K562 (cell line): ENCODE measurements at regions not wholly inside any gene's neighbourhood (a gene's known extent, or its start where the extent isn't known, plus 50 kb on each side); places are given as distances from the start of the nearest gene placed in this dataset.

ENCODE experiments used
- ATAC-seq: fragments of 200-7000 bp; cut with Tn5 transposase; 3 replicates; pipeline ENCODE4 v1.9.1; 2020; ENCODE audit warnings: moderate library complexity
- BruUV-seq: library from RNA; stranded (reverse); fragments of 400-500 nt; replicated peaks from 2 replicates; lab custom pipeline; 2021; lab: Mats Ljungman, UMichigan
- CTCF ChIA-PET: fragments of 300-600 bp; formaldehyde crosslinking; extraction: SDS; loops from one replicate; lab custom pipeline; 2021; ENCODE audit warnings: low intra/inter-chr PET ratio; lab: Yijun Ruan, JAX
- POLR2A ChIA-PET: fragments of 300-600, 350-650 bp; sonication (Branson Sonifier 250); formaldehyde crosslinking; extraction: SDS; loops from one replicate; lab custom pipeline; 2021; ENCODE audit warnings: antibody characterized with exemption, inconsistent platforms; lab: Yijun Ruan, JAX
- DNase-seq, 4 experiments: peaks; one replicate each; pipeline versions ENCODE4 v3.0.0 to v3.0.0-alpha.2; 2011 to 2018; ENCODE audit warnings: low spot score in 3 of 4, mixed read lengths in 3 of 4; ENCODE audit errors: extremely low read depth in 1 of 4
- FAIRE-seq: peaks from 2 replicates; lab custom pipeline; 2011; peaks lifted over from hg19 to GRCh38; lab: Jason Lieb, UNC
- H2AFZ ChIP-seq: 2 replicates; pipeline ENCODE4 v1.6.0; 2011; ENCODE audit warnings: low read depth, low read length, control low read depth, inconsistent platforms
- H3K27ac ChIP-seq: fragments of 200-600 bp; 3 replicates; pipeline ENCODE4 v1.8.0; 2011; ENCODE audit warnings: low read depth, mild to moderate bottlenecking, control low read depth, inconsistent platforms, low read length, moderate library complexity, mixed read lengths; ENCODE audit errors: extremely low read depth
- H3K27me3 ChIP-seq, 2 experiments: fragments of 300-600 bp in 1 of 2; 2 replicates in 1 of 2; 3 replicates in 1 of 2; pipeline versions ENCODE4 v1.6.0 to v1.8.0; 2011; ENCODE audit warnings: inconsistent platforms in 2 of 2, low read length in 2 of 2, mild to moderate bottlenecking in 1 of 2, mixed read lengths in 1 of 2, moderate library complexity in 1 of 2; ENCODE audit not compliant: control insufficient read depth in 2 of 2, insufficient read depth in 2 of 2
- H3K36me3 ChIP-seq: fragments of 300-600 bp; 3 replicates; pipeline ENCODE4 v1.8.0; 2011; ENCODE audit warnings: mild to moderate bottlenecking, low read length, inconsistent platforms; ENCODE audit not compliant: control insufficient read depth, insufficient read depth
- H3K4me1 ChIP-seq, 2 experiments: fragments of 200-600 bp in 1 of 2; replicated peaks in 1 of 2; 2 replicates in 1 of 2; 3 replicates in 1 of 2; pipeline versions ENCODE4 v1.5.1 to v1.8.0; 2011; ENCODE audit warnings: inconsistent platforms in 2 of 2, low read length in 2 of 2, mild to moderate bottlenecking in 1 of 2, mixed read lengths in 1 of 2, moderate library complexity in 1 of 2; ENCODE audit not compliant: control insufficient read depth in 2 of 2, insufficient read depth in 2 of 2
- H3K4me2 ChIP-seq: 2 replicates; pipeline ENCODE4 v1.6.1; 2011; ENCODE audit warnings: low read length, control low read depth, inconsistent platforms, mixed read lengths; ENCODE audit not compliant: insufficient read depth
- H3K4me3 ChIP-seq: fragments of 200-600 bp; sonication (generic), shearing (Covaris generic); 2 replicates; pipeline ENCODE4 v1.5.1; 2016; ENCODE audit warnings: control low read depth, inconsistent platforms
- H3K79me2 ChIP-seq: fragments of 200-600 bp; 3 replicates; pipeline ENCODE4 v1.8.0; 2011; ENCODE audit warnings: low read length, inconsistent platforms; ENCODE audit not compliant: control insufficient read depth, insufficient read depth
- H3K9ac ChIP-seq, 2 experiments: 2 replicates each; pipeline versions ENCODE4 v1.6.0 to v1.6.1; 2011; ENCODE audit warnings: low read depth in 2 of 2, low read length in 2 of 2, control low read depth in 1 of 2, inconsistent platforms in 1 of 2, mild to moderate bottlenecking in 1 of 2, mixed read lengths in 1 of 2; ENCODE audit not compliant: insufficient read depth in 1 of 2
- H3K9me1 ChIP-seq: one replicate; pipeline ENCODE4 v1.6.0; 2011; ENCODE audit warnings: inconsistent platforms, mild to moderate bottlenecking, low read length, moderate library complexity; ENCODE audit not compliant: control insufficient read depth, insufficient read depth
- H3K9me3 ChIP-seq: replicated peaks from 2 replicates; pipeline ENCODE4 v1.5.1; 2011; ENCODE audit warnings: low read depth, low read length, inconsistent platforms; ENCODE audit not compliant: control insufficient read depth, insufficient read depth
- H4K20me1 ChIP-seq: replicated peaks from 2 replicates; pipeline ENCODE4 v1.6.1; 2011; ENCODE audit warnings: low read length, inconsistent platforms, mixed read lengths; ENCODE audit not compliant: control insufficient read depth, insufficient read depth
- NFE2 ChIP-seq: IDR thresholded peaks from 2 replicates; pipeline ENCODE4 v1.6.1; 2014; ENCODE audit warnings: antibody characterized with exemption, low read depth
- UBTF ChIP-seq, 2 experiments: IDR thresholded peaks; 2 replicates each; pipeline ENCODE4 v1.6.1; 2012; ENCODE audit warnings: improper control_type of control experiment in 2 of 2, low read depth in 2 of 2, low read length in 2 of 2, borderline replicate concordance in 1 of 2
- ZNF253 ChIP-seq: fragments of 250-450 bp; sonication (Bioruptor Pico); conservative IDR thresholded peaks from 2 replicates; pipeline ENCODE4 v1.6.1; 2021; ENCODE audit warnings: mild to moderate bottlenecking
- ZNF518B ChIP-seq: fragments of 250-450 bp; sonication (Bioruptor Pico); IDR thresholded peaks from 2 replicates; pipeline ENCODE4 v1.5.0; 2021; ENCODE audit warnings: mild to moderate bottlenecking, moderate library complexity
- in situ Hi-C: fragments of 300-500 bp; cut with MboI; formaldehyde crosslinking; loops from 4 replicates; pipeline ENCODE4 v1.15.0; 2018; ENCODE audit warnings: inconsistent platforms, mixed read lengths
- intact Hi-C: fragments of 100-400 bp; cut with micrococcal nuclease; formaldehyde crosslinking; loops from 2 replicates; pipeline ENCODE4 v1.14.2; 2022
- TF ChIP-seq, protein P1 (sequence below): fragments of 200-600 bp; sonication (generic); IDR thresholded peaks from one replicate; pipeline ENCODE4 v1.6.1; 2012; ENCODE audit warnings: mild to moderate bottlenecking, low read depth, low read length, inconsistent platforms

- H3K9me3 ChIP-seq, result no peaks in the 10 kb centered on the region
- H3K9ac ChIP-seq, result no peak overlapping the region
- in situ Hi-C loops, result no loop called here
- no TSS peak for BruUV-seq
- intact Hi-C loops, result no loop called here
- POLR2A ChIA-PET, result no interaction called here
- H3K9me1 ChIP-seq, result no peaks in the 10 kb centered on the region
- H3K79me2 ChIP-seq, result no peaks in the 10 kb centered on the region
- no peak overlapping the region for H3K4me2 ChIP-seq
- no peak overlapping the region for H3K4me3 ChIP-seq
- H2AFZ ChIP-seq, result no peak overlapping the region; the same call in 1 of the 2 replicates
- no peaks in the 10 kb centered on the region for H3K4me1 ChIP-seq
- H3K27ac ChIP-seq, result no peak overlapping the region
- no peaks in the 10 kb centered on the region for H4K20me1 ChIP-seq
- H3K27me3 ChIP-seq, result peaks cover 0 to 2% of the 10 kb centered on the region in 2 experiments; a peak in 3 of 5 replicates
- no peaks in the 10 kb centered on the region for H3K36me3 ChIP-seq
- CTCF ChIA-PET, result no interaction called here
- DNase-seq (no peak), ATAC-seq (no peak), FAIRE-seq (no peak)
- TF ChIP-seq ZNF518B (CRISPR knock-in tag) (no peak), NFE2 (no peak), UBTF (IDR thresholded peaks at IDR 0.05; ENCODE audit: borderline replicate concordance in 1 of 2, low read depth in 2 of 2, low read length in 2 of 2) (no peak), ZNF253 (CRISPR knock-in tag) (no peak)
- TF ChIP-seq, protein P1, sequence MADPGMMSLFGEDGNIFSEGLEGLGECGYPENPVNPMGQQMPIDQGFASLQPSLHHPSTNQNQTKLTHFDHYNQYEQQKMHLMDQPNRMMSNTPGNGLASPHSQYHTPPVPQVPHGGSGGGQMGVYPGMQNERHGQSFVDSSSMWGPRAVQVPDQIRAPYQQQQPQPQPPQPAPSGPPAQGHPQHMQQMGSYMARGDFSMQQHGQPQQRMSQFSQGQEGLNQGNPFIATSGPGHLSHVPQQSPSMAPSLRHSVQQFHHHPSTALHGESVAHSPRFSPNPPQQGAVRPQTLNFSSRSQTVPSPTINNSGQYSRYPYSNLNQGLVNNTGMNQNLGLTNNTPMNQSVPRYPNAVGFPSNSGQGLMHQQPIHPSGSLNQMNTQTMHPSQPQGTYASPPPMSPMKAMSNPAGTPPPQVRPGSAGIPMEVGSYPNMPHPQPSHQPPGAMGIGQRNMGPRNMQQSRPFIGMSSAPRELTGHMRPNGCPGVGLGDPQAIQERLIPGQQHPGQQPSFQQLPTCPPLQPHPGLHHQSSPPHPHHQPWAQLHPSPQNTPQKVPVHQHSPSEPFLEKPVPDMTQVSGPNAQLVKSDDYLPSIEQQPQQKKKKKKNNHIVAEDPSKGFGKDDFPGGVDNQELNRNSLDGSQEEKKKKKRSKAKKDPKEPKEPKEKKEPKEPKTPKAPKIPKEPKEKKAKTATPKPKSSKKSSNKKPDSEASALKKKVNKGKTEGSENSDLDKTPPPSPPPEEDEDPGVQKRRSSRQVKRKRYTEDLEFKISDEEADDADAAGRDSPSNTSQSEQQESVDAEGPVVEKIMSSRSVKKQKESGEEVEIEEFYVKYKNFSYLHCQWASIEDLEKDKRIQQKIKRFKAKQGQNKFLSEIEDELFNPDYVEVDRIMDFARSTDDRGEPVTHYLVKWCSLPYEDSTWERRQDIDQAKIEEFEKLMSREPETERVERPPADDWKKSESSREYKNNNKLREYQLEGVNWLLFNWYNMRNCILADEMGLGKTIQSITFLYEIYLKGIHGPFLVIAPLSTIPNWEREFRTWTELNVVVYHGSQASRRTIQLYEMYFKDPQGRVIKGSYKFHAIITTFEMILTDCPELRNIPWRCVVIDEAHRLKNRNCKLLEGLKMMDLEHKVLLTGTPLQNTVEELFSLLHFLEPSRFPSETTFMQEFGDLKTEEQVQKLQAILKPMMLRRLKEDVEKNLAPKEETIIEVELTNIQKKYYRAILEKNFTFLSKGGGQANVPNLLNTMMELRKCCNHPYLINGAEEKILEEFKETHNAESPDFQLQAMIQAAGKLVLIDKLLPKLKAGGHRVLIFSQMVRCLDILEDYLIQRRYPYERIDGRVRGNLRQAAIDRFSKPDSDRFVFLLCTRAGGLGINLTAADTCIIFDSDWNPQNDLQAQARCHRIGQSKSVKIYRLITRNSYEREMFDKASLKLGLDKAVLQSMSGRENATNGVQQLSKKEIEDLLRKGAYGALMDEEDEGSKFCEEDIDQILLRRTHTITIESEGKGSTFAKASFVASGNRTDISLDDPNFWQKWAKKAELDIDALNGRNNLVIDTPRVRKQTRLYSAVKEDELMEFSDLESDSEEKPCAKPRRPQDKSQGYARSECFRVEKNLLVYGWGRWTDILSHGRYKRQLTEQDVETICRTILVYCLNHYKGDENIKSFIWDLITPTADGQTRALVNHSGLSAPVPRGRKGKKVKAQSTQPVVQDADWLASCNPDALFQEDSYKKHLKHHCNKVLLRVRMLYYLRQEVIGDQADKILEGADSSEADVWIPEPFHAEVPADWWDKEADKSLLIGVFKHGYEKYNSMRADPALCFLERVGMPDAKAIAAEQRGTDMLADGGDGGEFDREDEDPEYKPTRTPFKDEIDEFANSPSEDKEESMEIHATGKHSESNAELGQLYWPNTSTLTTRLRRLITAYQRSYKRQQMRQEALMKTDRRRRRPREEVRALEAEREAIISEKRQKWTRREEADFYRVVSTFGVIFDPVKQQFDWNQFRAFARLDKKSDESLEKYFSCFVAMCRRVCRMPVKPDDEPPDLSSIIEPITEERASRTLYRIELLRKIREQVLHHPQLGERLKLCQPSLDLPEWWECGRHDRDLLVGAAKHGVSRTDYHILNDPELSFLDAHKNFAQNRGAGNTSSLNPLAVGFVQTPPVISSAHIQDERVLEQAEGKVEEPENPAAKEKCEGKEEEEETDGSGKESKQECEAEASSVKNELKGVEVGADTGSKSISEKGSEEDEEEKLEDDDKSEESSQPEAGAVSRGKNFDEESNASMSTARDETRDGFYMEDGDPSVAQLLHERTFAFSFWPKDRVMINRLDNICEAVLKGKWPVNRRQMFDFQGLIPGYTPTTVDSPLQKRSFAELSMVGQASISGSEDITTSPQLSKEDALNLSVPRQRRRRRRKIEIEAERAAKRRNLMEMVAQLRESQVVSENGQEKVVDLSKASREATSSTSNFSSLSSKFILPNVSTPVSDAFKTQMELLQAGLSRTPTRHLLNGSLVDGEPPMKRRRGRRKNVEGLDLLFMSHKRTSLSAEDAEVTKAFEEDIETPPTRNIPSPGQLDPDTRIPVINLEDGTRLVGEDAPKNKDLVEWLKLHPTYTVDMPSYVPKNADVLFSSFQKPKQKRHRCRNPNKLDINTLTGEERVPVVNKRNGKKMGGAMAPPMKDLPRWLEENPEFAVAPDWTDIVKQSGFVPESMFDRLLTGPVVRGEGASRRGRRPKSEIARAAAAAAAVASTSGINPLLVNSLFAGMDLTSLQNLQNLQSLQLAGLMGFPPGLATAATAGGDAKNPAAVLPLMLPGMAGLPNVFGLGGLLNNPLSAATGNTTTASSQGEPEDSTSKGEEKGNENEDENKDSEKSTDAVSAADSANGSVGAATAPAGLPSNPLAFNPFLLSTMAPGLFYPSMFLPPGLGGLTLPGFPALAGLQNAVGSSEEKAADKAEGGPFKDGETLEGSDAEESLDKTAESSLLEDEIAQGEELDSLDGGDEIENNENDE, result no peak
Measured at GRCh38 chr2:15855766-15856260, 84.5 kb upstream of the MYCN start.
